Nucleus accumbens (tissue), 56 donors: ENCODE measurements at regions not wholly inside any gene's neighbourhood (a gene's known extent, or its start where the extent isn't known, plus 50 kb on each side); places are given as distances from the start of the nearest gene placed in this dataset.

ENCODE experiments used
- DNase-seq, 56 donors: peaks; one replicate each; lab custom pipeline; 2025; lab: John Stamatoyannopoulos, UW

DNA sequence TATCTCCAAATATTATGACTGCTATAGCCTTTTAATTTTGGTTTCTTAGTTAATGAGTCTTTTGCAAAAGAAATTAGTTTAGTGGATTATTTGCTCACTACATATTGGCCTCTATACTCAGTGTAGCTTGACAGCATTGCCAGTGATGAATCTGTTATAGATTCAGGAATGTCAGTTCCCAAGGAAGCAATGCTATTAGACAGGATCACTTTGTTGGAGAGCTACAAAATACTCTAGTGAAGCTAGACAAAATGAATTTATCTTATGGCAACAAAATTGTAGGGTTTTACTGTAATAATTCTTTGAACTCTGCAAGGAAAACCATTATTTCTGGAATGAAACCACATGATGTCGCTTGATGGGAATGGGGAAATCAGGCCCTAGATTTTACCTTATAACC is 543.3 kb downstream of the SQOR start:
- DNase-seq: no peak

DNA sequence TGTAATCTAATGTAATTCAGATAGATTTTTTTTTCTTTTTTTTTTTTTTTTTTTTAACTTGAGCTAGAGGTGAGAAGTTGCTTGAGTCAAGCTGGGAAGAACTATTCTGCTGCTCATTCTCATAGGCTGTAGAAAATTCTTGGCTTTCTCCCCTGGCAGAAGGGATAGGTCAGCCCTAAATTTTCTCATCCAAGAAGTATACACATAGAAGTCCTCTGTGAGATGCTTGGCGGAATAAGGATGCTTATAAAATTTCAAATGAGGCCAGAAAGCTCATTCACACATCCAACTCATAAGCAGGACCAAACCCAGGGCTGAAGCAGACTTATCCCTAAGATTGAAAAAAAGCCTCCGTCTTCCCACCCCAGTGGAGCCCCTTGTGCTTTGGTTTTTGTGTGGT is 572.5 kb downstream of the SQOR start:
- no peak for DNase-seq

GRCh38 chr15:46213551-46213950 is 578.7 kb downstream of the SQOR start:
- no peak for DNase-seq

DNA sequence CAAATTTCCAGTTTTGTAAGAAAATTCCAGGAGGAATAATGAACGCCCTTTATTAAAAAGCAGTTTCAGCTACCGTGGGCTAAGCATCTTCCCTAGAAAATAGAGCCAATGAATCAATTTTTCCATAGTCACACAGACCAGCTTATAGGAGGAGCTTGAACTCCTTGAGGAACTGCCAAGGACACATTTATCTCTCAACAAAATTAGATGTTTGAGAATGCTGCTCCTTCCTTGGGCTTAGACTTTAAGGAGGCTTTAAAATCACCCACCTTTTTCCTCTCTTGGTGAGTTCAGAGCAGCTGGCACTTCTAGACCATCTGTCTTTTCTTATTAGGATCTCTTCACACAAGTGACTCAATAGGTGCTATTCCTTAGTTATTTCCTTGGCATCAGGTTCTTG is 588.0 kb downstream of the SQOR start:
- DNase-seq: no peak

DNA sequence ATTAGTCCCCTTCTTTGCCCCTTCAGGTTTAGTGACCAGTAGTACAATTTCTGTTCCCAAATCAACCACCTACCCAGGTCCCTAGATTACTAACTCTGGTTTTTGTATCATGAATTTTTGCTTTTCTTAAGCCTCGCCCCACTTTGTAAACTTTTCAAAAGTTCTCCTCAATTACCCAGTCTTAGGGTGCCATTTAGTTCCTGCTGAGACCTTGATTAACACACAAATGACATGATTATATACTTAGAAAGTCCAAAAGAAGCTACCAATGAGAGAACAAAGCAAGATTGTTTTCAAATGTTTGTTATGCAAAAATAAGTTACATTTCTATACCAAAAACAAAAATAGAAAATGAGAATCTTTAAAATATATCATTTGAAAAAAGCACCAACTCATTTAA is 594.4 kb downstream of the SQOR start:
- no peak for DNase-seq

GRCh38 chr15:46231786-46232185 is 597.0 kb downstream of the SQOR start:
- no peak for DNase-seq

- no peak for DNase-seq
Observed at GRCh38 chr15:46232471-46232870, 597.6 kb downstream of the SQOR start.

GRCh38 chr15:46242935-46243334 is 608.1 kb downstream of the SQOR start:
- DNase-seq: no peak

DNA sequence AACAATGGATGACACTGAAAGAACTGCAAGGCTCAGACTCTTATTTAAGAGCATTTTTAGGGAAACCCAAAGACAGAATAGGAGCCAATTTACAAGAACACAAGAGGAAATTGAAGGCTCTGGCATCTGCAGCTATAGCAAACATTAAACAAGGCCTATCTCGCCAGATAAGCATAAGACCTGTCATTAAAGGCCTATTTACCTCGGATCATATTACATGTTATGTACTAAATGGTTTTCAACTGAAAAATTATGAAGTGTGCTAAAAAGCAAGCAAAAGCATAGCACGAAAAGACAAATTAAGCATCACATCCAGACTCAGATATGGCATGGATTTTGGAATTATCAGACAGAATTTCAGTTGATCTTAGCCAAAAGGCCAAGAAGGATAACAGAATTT is 617.1 kb downstream of the SQOR start:
- no peak for DNase-seq

GRCh38 chr15:46258056-46258455 is 623.2 kb downstream of the SQOR start:
- no peak for DNase-seq

DNA sequence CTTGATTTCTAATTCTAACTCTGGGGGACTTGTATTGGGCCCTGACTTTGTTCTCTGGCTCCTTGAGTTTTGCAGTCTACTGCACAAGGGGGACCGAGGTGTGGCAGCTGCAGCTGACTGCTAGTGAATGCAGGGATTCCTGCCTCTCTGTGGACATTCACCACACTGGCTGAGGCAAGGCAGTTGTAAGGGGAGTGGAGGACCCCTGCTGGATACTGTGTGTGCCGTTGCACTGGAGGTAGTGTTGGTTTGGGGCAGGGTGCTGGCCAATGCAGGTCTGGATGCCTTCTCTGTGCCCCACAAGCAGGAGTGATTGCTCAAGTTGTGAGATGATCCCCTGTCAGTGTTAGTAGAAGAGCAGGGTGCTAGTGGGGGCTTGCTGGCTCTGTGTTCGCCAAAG is 626.1 kb downstream of the SQOR start:
- no peak for DNase-seq

- no peak for DNase-seq
Observed at GRCh38 chr15:46265664-46266347, 631.0 kb downstream of the SQOR start.

DNA sequence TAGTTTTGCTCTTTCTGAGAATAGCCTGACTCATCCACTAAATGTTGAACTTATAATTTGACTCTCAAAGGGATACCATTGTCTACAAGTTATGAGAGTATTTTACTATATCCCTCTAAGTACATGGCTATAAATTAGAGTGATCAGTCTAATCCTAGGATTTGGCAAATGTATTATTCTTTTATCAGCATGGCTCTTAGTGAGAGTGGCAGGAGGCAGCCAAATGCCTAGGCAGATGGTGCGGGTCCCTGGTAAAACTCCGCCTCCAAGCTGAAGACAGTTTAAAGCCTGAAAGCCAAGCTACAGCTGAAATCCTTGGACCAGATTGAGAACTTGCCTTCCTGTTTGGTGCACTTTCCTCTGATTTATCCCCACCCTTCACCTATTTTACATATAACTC is 631.8 kb downstream of the SQOR start:
- DNase-seq: no peak

GRCh38 chr15:46270481-46271147 is 635.8 kb downstream of the SQOR start:
- DNase-seq: no peak

GRCh38 chr15:46275701-46276100 is 640.9 kb downstream of the SQOR start:
- no peak for DNase-seq

DNA sequence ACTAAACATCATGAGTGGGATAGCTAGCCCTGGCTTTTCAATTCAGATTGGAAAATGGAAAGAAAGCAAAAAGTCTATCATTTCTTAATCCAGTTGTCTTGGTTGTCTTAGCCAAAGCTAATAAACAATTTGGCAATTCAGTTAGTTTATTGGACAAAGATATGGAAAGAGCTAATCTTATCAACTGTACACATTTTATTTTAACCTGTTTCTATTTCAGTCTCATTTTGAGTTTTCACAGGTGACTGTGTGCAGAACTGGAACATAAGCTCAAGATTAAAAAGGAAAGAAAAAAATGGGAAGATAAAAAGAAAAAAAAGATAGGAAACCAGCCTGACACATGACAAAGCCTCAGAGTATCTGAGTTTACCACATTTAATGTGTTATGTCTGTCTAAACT is 642.6 kb downstream of the SQOR start:
- DNase-seq: no peak

DNA sequence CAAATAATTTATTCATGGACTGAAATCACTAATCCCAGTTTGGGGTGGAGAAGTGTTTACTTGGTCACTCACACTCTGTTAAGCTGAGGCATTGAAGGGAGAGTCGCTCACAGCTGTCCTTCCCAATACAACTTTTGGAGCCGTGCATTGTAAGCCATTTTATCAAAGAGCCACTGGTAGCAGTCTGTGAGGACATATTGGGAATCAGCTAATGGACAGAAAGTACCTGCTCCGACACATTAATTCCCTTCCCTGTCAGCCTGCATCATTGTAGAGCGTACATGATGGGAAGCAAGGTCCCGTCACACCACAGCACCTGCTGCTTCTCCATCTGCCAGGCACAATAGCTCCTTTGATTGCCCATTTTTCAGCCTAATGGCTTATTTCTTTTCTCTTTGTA is 643.2 kb downstream of the SQOR start:
- peak in 11 of 56 donors; percentile 2 to 60 (median 11) for DNase-seq

DNA sequence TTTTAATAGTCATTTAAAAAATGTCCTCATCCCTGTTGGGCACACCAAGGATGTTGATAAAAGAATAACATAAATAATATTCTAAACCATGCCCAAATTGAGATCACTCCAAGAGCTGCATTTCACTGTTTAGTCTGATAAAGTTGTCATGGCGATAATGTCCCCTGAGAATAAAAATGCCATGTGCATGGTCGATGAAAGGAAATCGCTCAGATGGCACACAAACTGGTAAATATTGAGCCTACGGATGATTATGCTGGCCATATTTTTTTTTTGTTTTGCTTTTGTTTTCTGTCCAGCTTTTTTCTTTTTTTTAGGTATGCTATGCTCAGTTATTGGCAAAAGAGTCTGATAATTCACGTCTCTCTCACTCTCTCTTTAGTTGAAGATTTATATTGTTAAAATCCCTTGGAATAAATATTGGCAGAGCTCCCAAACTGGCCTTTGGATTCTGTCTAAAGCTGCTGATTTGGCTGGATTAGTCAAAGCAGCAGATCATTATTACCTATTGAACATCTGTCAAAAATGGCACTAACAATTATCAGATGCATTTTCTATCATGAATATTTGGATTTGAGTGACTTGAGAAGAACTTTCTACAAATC is 643.8 kb downstream of the SQOR start:
- no peak for DNase-seq

- peak in 1 of 56 donors; percentile 2 for DNase-seq
Observed at GRCh38 chr15:46280762-46281542, 646.1 kb downstream of the SQOR start.

- DNase-seq: no peak
Observed at GRCh38 chr15:46293550-46293949, 658.7 kb downstream of the SQOR start.

DNA sequence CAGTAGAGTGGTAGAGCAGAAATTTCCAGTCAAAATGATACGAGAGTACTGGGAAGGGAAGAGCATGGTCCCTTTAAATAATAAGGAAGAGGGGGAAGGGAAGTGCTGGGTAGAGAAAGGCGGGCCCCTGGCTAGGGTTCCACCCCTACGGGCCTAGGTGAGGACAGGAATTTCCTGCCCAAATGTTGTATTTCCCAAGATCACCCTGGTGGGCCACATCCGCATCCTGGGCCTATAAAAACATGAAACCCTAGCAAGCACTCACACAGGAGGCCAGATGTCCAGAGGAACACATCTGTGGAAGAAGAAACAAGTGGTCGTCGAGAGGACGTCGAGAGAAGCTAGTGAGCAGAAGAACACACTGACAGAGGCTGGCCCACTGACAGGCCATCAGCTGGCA is 661.2 kb downstream of the SQOR start:
- DNase-seq: no peak
